ENCODE measurements at regions not wholly inside any gene's neighbourhood (a gene's known extent, or its start where the extent isn't known, plus 50 kb on each side); places are given as distances from the start of the nearest gene placed in this dataset.

GRCh38 chr6:82679232-82679631, 315.6 kb downstream of the TPBG start:
- DNase-seq: no peak

GRCh38 chr6:82680192-82680591, 316.6 kb downstream of the TPBG start:
- no peak for DNase-seq

GRCh38 chr6:82681119-82681714, 317.6 kb downstream of the TPBG start:
- DNase-seq: no peak

GRCh38 chr6:82686719-82687118, 323.1 kb downstream of the TPBG start:
- DNase-seq: no peak

GRCh38 chr6:82687855-82688254, 324.2 kb downstream of the TPBG start:
- no peak for DNase-seq

- DNase-seq: no peak
Observed at GRCh38 chr6:82690283-82690682, 326.7 kb downstream of the TPBG start.

GRCh38 chr6:82691997-82692396, 328.4 kb downstream of the TPBG start:
- no peak for DNase-seq

GRCh38 chr6:82693094-82693493, 329.5 kb downstream of the TPBG start:
- DNase-seq: no peak

GRCh38 chr6:82701341-82701740, 337.7 kb downstream of the TPBG start:
- DNase-seq: no peak

- no peak for DNase-seq
Observed at GRCh38 chr6:82702574-82702973, 339.0 kb downstream of the TPBG start.

GRCh38 chr6:82703230-82703629, 339.6 kb downstream of the TPBG start:
- no peak for DNase-seq

- DNase-seq: no peak
Observed at GRCh38 chr6:82704045-82704444, 340.4 kb downstream of the TPBG start.

GRCh38 chr6:82705579-82705978, 342.0 kb downstream of the TPBG start:
- no peak for DNase-seq

- DNase-seq: no peak
Observed at GRCh38 chr6:82711105-82711827, 347.6 kb downstream of the TPBG start.

- no peak for DNase-seq
Observed at GRCh38 chr6:82711971-82712370, 348.4 kb downstream of the TPBG start.

GRCh38 chr6:82712389-82712788, 348.8 kb downstream of the TPBG start:
- DNase-seq: no peak

GRCh38 chr6:82712826-82713225, 349.2 kb downstream of the TPBG start:
- DNase-seq: no peak

GRCh38 chr6:82720992-82721391, 344.6 kb downstream of the UBE3D start:
- DNase-seq: no peak

GRCh38 chr6:82735790-82736189, 329.9 kb downstream of the UBE3D start:
- DNase-seq: no peak

GRCh38 chr6:82737965-82738364, 327.7 kb downstream of the UBE3D start:
- no peak for DNase-seq

GRCh38 chr6:82738773-82739172, 326.9 kb downstream of the UBE3D start:
- DNase-seq: no peak

- no peak for DNase-seq
Observed at GRCh38 chr6:82739303-82739702, 326.3 kb downstream of the UBE3D start.

GRCh38 chr6:82740072-82740471, 325.6 kb downstream of the UBE3D start:
- DNase-seq: no peak

- DNase-seq: no peak
Observed at GRCh38 chr6:82741325-82741995, 324.2 kb downstream of the UBE3D start.

Data from activated T-cell treated with anti-CD3 and anti-CD28 coated beads, Interleukin-2, amount 50 U/mL, for 48 hours (primary cell).